Glutamatergic neuron (in vitro differentiated cells): ENCODE measurements at regions not wholly inside any gene's neighbourhood (a gene's known extent, or its start where the extent isn't known, plus 50 kb on each side); places are given as distances from the start of the nearest gene placed in this dataset.

ENCODE experiments used
- DNase-seq: peaks from one replicate; pipeline ENCODE4 v3.0.0; 2022
- H3K27ac Mint-ChIP-seq: one replicate; pipeline ENCODE4 v1.8.0; 2020; ENCODE audit warnings: mild to moderate bottlenecking, mixed read lengths, inconsistent platforms; ENCODE audit not compliant: unreplicated experiment
- H3K27me3 Mint-ChIP-seq: one replicate; pipeline ENCODE4 v1.8.0; 2020; ENCODE audit warnings: mild to moderate bottlenecking, moderate library complexity, mixed read lengths, inconsistent platforms; ENCODE audit not compliant: unreplicated experiment
- H3K36me3 Mint-ChIP-seq: one replicate; pipeline ENCODE4 v1.8.0; 2020; ENCODE audit warnings: mild to moderate bottlenecking, mixed read lengths, inconsistent platforms; ENCODE audit not compliant: unreplicated experiment
- H3K4me1 Mint-ChIP-seq: one replicate; pipeline ENCODE4 v1.8.0; 2020; ENCODE audit warnings: mild to moderate bottlenecking, low read depth, mixed read lengths, inconsistent platforms; ENCODE audit not compliant: unreplicated experiment
- H3K4me3 Mint-ChIP-seq: one replicate; pipeline ENCODE4 v1.8.0; 2020; ENCODE audit warnings: mild to moderate bottlenecking, mixed read lengths, inconsistent platforms; ENCODE audit not compliant: unreplicated experiment
- H3K9me3 Mint-ChIP-seq: one replicate; pipeline ENCODE4 v1.8.0; 2020; ENCODE audit warnings: mild to moderate bottlenecking, moderate library complexity, mixed read lengths, inconsistent platforms; ENCODE audit not compliant: unreplicated experiment
- CTCF ChIP-seq: fragments of 200-600 bp; sonication (generic); IDR thresholded peaks from one replicate; pipeline ENCODE4 v1.5.0; 2021; ENCODE audit not compliant: partially characterized antibody, unreplicated experiment

DNA sequence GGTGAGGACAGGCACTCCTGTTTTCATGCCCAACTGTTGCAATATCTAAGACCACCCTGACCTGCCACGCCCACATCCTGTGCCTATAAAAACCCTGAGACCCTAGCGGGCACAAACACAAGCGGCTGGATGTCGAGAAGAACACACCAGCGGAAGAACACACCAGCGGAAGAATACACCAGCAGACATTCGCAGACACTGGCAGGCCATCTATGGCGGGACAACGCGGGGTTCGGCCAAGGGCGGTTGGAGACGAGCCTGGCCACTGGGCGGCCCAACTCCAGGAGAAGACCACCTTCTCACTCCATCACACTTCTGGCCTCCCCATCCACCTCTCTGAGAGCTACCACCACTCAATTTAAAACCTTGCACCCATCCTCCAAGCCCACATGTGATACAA lies 361.4 kb downstream of the FAT4 start:
- no peak overlapping the region for H3K4me3 Mint-ChIP-seq
- no peaks in the 10 kb centered on the region for H3K36me3 Mint-ChIP-seq
- DNase-seq: no peak
- H3K27me3 Mint-ChIP-seq: peaks cover 2% of the 10 kb centered on the region
- H3K27ac Mint-ChIP-seq: no peak overlapping the region
- peaks cover 4% of the 10 kb centered on the region for H3K4me1 Mint-ChIP-seq
- peaks cover 2% of the 10 kb centered on the region for H3K9me3 Mint-ChIP-seq
- no peak for TF ChIP-seq CTCF

GRCh38 chr4:125676583-125676982 lies 361.8 kb downstream of the FAT4 start:
- TF ChIP-seq CTCF: no peak
- no peak for DNase-seq
- no peak overlapping the region for H3K27ac Mint-ChIP-seq
- no peak overlapping the region for H3K4me3 Mint-ChIP-seq
- H3K36me3 Mint-ChIP-seq: no peaks in the 10 kb centered on the region
- peaks cover 4% of the 10 kb centered on the region for H3K4me1 Mint-ChIP-seq
- H3K27me3 Mint-ChIP-seq: peaks cover 2% of the 10 kb centered on the region
- peaks cover 2% of the 10 kb centered on the region for H3K9me3 Mint-ChIP-seq

DNA sequence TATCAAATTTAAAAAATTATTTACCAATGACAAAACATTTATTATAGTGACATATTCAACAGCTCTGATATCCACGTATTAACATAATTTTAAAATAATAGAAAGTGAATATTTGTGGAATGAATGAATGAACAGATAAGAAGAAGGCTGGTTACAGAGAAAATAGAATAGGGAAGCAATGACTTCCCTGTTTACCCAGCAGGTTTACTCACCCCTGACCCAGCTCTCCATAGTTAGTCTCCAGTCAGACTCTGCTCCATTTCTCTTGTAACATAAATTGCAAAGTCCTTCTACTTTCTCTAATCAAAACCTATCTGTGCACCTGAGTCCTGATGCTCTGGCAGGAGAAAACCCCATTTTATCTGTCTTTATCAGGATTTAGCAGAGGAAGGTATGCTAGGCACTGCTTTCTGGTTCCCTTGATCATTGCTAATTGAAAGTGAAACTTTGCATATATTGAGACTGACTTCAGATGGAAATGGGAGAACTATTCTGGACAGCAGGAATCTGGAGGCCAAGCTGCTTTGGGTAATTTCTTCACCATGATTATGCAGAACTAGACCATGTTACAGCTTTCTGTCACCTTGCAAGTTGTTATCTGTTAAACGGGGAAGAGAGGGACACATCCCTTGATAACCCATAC lies 363.0 kb downstream of the FAT4 start:
- H3K27ac Mint-ChIP-seq: no peak overlapping the region
- no peak for TF ChIP-seq CTCF
- H3K4me1 Mint-ChIP-seq: peaks cover 4% of the 10 kb centered on the region
- peaks cover 2% of the 10 kb centered on the region for H3K27me3 Mint-ChIP-seq
- no peak for DNase-seq
- peaks cover 2% of the 10 kb centered on the region for H3K9me3 Mint-ChIP-seq
- no peak overlapping the region for H3K4me3 Mint-ChIP-seq
- no peaks in the 10 kb centered on the region for H3K36me3 Mint-ChIP-seq

GRCh38 chr4:125679989-125680388 lies 365.2 kb downstream of the FAT4 start:
- Mint-ChIP-seq H3K9me3 (peaks cover 2% of the 10 kb centered on the region), H3K4me1 (peaks cover 4% of the 10 kb centered on the region), H3K4me3 (no peak overlapping the region), H3K36me3 (no peaks in the 10 kb centered on the region), H3K27me3 (peaks cover 2% of the 10 kb centered on the region), H3K27ac (no peak overlapping the region)
- TF ChIP-seq CTCF: no peak
- DNase-seq: no peak

DNA sequence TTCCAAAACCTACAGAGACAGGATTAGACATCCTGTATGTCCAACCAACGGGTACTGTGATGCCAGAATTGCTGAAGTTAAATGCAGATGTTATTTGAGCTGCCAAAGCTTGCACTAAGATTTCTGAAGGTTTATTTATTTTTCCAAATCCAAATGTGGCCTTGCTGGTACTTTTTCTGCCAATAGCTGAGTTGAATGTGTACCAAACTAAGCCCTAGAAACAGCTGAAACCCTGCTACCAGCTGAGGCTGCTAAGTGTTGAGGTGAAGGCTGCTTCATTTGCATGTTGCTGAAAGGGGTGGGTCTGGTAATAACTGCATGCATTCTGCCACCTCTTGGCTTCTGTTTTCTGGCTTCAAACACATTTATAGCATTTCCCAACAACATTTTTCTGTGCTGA lies 366.5 kb downstream of the FAT4 start:
- Mint-ChIP-seq H3K4me1 (peaks cover 4% of the 10 kb centered on the region), H3K27ac (no peak overlapping the region), H3K9me3 (no peaks in the 10 kb centered on the region), H3K27me3 (no peaks in the 10 kb centered on the region), H3K36me3 (no peaks in the 10 kb centered on the region), H3K4me3 (no peak overlapping the region)
- TF ChIP-seq CTCF: no peak
- DNase-seq: no peak
